GM19452 (cell line): ENCODE measurements at regions not wholly inside any gene's neighbourhood (a gene's known extent, or its start where the extent isn't known, plus 50 kb on each side); places are given as distances from the start of the nearest gene placed in this dataset.

ENCODE experiments used
- ATAC-seq: cut with Tn5 transposase; IDR thresholded peaks from one replicate; pipeline ENCODE4 v1.9.1; 2021; ENCODE audit not compliant: unreplicated experiment

- ATAC-seq: no peak
Observed at GRCh38 chr2:220202066-220202465, 574.6 kb downstream of the SLC4A3 start.

- ATAC-seq: no peak
Observed at GRCh38 chr2:220209093-220209492, 581.7 kb downstream of the SLC4A3 start.

- ATAC-seq: no peak
Observed at GRCh38 chr2:220209751-220210150, 582.3 kb downstream of the SLC4A3 start.

- no peak for ATAC-seq
Observed at GRCh38 chr2:220212296-220213080, 585.1 kb downstream of the SLC4A3 start.

- ATAC-seq: no peak
Observed at GRCh38 chr2:220215785-220216184, 588.4 kb downstream of the SLC4A3 start.

- ATAC-seq: no peak
Observed at GRCh38 chr2:220219371-220219770, 591.9 kb downstream of the SLC4A3 start.

- ATAC-seq: no peak
Observed at GRCh38 chr2:220220009-220220408, 592.6 kb downstream of the SLC4A3 start.

GRCh38 chr2:220221992-220222391, 594.6 kb downstream of the SLC4A3 start:
- no peak for ATAC-seq

- no peak for ATAC-seq
Observed at GRCh38 chr2:220224691-220225543, 597.5 kb downstream of the SLC4A3 start.

GRCh38 chr2:220226076-220226475, 598.6 kb downstream of the SLC4A3 start:
- ATAC-seq: no peak

GRCh38 chr2:220226546-220226945, 599.1 kb downstream of the SLC4A3 start:
- ATAC-seq: no peak

GRCh38 chr2:220227266-220227920, 600.0 kb downstream of the SLC4A3 start:
- no peak for ATAC-seq

GRCh38 chr2:220228310-220229006, 601.0 kb downstream of the SLC4A3 start:
- no peak for ATAC-seq

- no peak for ATAC-seq
Observed at GRCh38 chr2:220240641-220241040, 613.2 kb downstream of the SLC4A3 start.

- ATAC-seq: no peak
Observed at GRCh38 chr2:220241423-220241822, 614.0 kb downstream of the SLC4A3 start.

- no peak for ATAC-seq
Observed at GRCh38 chr2:220243571-220243970, 616.1 kb downstream of the SLC4A3 start.

- ATAC-seq: no peak
Observed at GRCh38 chr2:220246386-220246785, 619.0 kb downstream of the SLC4A3 start.

GRCh38 chr2:220247588-220248350, 620.3 kb downstream of the SLC4A3 start:
- ATAC-seq: no peak

- ATAC-seq: no peak
Observed at GRCh38 chr2:220259662-220260061, 632.2 kb downstream of the SLC4A3 start.

- ATAC-seq: no peak
Observed at GRCh38 chr2:220263300-220263699, 635.9 kb downstream of the SLC4A3 start.
